ENCODE measurements at regions not wholly inside any gene's neighbourhood (a gene's known extent, or its start where the extent isn't known, plus 50 kb on each side); places are given as distances from the start of the nearest gene placed in this dataset.

- TF ChIP-seq CTCF (IDR thresholded peaks at IDR 0.05) (no peak), POLR2A (IDR thresholded peaks at IDR 0.05) (no peak)
These were observed 143.5 kb upstream of the PALMD start for GRCh38 chr1:99502400-99502799.
